ENCODE measurements at regions not wholly inside any gene's neighbourhood (a gene's known extent, or its start where the extent isn't known, plus 50 kb on each side); places are given as distances from the start of the nearest gene placed in this dataset.

DNA sequence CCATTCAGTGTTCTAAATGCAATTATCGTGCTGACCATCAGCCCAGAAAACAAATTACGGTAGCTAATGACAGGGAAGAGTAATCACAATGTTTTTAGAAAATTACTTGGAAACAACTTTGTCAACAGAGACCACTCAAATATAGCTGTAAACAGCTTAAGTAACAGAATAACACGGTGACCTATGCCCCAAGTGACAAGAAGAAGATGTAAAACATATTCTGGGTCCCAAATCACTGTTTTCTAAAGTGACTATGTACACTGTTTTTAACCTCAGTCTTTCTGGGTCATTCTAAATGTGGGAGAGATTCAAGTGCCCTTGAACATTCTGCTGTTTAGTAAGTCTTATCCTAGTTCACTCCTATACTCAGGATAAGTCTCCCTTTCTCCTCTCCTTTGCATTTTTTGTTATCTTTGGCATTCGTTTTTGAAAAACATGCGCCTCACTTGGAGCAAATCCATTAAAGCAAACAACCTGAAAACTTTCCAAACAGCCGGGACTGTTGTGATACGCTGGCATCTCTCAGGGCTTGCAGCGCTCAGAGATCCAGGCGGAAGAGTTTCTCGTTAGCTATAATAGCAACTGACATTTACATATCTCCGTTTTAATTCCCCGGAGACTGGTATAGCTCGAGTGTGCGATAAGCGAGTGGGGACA, 114.5 kb upstream of the SOX4 start:
- DNase-seq: no peak

DNA sequence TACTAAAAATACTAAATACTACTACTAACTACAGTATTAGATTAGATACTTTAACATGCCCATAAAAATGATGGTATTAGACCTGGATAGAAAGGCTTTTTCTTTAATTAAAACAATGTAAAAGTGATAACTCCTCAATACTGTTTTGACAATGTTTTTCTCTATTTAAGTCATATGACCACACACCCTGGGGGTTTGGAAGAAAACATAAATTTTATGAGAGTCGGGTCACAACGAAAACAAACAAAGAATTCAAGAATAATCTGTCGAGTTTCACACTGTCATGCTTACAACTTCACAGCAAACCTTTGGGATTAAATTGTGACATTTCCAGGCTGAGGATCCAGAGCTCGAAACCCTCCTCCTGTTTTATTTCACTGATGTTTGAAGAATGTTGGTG, 107.4 kb upstream of the SOX4 start:
- no peak for DNase-seq

DNA sequence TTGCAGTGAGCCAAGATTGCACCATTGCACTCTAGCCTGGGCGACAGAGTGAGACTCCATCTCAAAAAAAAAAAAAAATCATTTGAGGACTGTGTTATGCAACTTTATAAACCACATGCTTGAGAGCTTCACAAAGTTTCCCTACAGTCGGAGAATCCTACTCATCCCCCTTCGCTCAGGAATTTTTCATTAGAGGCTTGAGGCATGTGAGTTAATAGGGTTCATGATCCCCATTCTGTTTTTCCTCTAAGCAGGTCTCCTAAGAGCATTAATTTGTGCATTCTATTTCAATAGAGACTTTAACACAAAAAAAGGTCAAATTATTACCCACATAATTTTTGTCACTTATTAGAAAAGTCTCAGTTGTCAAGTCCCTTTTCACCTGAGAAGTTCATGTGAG, 103.7 kb upstream of the SOX4 start:
- no peak for DNase-seq

DNA sequence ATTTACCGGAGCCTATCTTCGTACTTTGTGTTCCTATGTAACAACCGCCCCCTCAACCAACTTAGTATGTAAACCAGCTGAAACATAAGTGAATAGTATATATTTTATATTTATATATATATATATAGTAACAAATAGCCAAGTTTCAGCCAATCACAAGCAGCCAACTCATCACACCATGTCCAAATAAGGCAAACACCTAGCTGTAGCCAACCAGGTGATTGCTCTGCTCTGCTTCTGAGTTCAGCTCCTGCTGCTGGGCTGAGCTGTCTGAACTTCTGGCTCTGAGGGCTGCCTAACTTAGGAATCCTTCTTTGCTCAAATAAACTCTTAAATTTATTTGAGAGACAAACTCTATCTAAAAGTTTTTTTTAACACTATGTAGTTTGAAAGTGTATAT, 101.6 kb upstream of the SOX4 start:
- DNase-seq: no peak

DNA sequence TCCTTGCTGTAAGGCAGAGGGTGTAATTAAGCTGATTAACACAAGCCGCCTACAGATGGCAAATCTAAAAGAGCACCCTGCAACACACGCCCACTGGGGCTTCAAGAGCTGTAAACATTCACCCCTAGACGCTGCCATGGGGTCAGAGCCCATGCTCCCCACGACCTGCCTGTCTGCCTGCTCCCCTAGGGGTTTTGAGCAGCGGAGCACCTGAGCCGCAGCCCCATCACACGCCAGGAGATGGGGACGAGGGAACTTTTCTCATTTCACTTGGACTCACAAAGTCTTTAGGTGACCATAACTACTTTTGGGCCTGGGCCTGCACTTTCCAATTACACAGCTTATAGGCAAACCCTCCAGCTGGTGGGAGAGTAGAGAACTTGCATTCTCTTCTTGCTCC, 99.0 kb upstream of the SOX4 start:
- DNase-seq: no peak

DNA sequence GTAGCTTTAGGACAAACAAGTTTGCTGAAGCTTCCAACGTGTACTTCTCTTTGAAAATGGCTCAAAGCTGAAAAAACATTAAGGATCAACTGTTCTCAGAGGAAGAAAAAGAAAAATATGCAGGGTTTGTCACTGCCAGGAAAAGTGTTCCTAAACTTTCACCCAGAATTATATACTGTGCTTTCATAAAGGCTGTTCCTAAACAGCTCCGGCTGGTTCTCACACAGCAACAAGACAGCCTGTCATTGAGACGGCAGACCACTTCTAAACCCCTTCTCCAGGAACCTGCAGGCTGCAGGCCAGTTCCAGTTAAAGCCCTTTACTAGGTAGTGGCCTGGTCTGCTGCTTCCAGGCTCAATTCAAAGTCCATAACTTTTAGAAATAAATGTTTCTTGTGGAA, 97.4 kb upstream of the SOX4 start:
- DNase-seq: no peak

DNA sequence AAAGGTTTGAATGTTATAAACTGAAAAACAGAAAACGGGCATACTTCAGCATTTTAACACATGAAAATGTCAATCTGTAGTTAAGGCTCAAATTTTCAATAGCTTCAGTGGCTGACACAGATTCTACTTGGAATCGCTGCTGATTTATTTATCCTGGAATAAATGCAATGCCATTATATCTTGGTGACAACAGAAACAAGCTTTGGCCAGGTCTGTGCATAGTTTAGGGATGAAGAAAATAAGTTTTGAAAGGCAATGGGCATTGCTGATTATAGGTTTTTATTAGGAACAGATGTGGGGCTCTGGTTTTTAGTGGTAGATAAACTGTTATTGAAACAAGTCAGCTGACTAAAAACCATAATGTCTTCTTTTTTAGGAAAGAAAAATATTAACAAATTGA, 96.8 kb upstream of the SOX4 start:
- DNase-seq: no peak

DNA sequence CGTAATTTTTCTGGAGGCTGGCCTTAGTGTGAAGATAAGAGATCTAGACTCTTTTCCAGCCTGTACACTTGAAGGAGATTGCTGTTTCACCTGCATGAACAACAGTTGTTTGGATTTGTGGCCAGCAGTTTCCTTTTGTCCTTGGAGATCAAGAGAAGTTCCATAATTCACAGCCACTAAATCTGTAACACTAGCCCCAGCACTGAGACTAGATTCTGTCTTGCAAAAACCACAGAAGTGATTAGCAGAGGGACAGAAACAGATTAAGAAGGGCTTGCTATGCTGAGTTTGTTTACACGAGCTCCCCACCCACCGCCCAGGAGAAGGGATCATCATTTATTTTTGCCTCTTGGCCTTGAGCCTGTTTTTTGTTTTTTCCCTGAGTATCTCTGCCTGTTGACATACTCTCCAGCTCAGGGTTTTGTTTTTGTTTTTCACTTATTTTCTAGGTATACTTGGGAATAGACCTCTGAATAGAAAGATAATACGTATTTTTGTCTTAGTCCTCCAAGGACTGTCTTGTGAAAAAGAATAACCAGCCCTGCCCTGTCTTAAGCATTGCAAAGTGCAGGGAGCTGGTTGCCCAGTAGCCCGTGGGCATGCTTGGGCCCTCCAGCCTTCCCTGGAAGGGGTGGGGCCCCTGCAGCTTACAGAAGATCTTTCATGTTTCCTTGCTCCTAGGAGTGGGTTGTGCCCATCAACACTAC, 93.1 kb upstream of the SOX4 start:
- DNase-seq: no peak

DNA sequence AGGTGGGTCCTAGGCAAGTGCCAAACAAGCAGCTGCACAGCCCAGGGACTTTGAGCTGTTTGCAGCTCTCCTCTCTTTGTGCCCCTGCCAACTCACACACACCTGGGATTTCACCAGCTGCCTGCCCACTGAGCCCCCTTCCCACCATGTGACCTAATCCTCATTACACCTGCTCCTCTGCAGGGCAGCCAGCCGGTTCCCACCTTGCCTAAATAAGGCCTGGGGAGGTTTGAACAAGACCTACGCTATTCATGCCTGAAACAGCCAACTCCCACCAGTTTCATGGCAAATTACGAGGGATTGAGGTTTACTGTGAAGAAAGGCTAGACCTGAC, 92.6 kb upstream of the SOX4 start:
- DNase-seq: no peak

DNA sequence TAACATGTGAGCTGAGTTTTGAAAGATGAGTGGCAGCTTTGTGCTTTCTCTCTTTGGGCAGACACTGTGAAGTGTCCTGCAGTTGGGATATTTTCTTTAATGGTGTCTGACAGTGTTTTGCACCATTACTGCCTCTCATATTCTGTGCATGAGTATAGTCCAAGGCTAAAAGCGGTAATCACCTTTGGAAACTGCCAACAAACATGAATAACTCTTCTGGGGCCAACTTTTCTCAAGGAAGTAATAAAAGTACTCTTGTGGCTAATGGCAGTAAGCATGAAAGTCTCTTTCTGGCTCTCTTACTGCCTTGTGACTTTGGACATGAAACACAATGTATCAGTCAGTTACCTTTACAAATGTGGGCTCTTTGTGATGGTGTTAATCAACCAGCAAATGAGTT, 91.7 kb upstream of the SOX4 start:
- DNase-seq: no peak

DNA sequence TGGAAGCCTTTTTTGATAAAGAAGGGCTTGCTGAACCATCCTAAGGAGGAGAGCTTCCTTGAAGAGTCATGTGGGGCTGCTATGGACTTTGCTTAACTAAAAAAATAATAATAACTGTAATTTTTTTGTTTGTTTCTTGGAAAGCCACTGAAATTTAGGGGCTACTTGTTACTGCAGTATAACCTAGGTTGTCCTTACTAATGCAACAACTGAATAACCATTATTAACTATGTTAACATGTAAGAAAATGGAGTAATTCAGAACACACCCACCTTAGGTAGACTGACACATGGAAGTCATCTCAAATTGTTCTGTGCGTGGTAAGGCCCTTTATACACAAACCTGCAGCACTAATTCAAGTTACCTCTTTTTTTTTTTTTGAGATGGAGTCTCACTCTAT, 90.9 kb upstream of the SOX4 start:
- DNase-seq: no peak

DNA sequence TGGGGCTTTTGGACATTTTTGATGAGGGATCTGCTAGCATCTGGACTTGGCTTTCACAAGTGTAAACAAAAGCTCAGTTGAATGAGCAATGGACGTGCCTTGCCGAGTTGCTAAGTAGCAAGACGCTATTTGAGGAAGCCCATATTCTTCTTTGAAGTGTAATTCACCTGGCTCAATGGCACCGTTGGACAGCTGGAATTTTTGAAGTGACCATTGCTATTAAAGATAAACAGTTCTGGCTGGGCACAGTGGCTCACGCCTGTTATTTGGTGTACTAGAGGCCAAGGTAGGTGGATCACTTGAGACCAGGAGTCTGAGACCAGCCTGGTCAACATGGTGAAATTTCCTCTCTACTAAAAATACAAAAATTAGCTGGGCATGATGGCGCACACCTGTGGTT, 88.8 kb upstream of the SOX4 start:
- DNase-seq: no peak

DNA sequence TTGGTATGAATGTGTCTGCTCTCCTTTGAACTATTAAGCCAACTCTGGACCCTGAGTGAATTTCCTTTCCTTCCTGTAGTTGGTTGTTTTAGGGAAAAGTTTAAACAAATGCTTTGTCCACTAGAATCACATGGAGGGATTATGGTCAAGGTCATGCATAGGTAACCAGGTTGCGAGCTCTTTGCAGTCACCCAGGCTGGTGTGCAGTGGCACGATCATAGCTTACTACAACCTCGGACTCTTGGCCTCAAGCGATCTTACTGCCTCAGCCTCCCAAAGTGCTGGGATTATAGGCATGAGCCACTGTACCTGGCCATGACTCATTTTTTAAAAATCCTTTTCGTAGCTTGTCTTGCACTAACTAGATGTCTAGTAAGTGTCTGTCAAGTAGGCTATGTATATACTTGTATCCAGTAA, 88.0 kb upstream of the SOX4 start:
- DNase-seq: no peak

DNA sequence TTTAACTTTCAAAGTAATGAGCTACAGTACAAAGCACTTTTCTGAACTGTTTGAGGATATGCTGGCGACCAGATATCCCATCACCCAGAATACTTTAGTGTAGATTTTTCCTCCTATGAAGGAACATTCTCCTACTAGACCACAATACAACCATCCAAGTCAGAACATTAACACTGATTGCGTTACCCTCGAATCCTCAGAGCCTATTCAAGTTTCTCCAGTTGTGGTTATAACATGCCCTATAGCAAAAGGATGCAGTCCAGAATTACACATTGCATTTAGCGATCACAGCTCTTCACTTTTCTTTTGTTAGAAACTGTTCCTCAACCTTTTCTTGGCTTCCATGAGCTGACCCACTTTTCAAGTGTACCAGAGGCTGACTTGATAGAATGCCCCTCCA, 87.4 kb upstream of the SOX4 start:
- no peak for DNase-seq

DNA sequence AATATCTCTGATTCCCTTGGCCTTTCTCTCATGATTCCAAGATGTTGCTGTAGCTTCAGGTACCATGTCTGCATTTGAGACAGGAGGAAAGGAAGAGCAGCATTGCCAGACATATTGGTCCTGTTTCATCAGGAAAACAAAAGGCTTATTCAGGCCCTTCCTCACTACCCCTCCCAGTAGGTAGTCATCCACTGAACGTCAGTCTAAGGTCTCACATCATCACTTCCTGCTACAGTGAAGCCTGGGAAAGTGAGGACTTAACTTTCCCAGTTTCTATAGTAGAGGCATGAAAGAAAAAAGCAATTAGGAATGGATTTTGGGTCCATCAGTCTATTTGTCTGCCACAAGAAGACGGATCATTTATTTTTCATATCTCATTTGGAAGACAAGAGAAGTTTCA, 85.7 kb upstream of the SOX4 start:
- DNase-seq: no peak

DNA sequence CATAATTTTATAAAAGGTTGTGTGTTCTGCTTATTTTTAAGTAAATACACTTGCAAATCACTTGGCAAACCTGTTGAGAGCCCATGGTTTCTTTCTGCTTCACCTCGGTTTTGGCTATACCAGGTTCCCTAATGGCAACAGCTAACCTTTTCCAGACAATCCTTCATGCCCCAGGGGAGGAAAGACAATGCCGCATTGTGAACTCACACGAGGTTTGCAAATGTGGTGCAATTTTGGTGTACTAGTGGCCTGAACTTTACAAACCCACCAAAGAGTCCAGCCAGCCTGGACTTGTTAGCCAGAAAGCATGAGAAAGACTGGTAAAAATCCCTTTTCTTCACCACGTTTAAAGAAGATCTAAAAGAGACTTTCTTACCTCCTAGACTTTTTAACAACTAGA, 84.8 kb upstream of the SOX4 start:
- no peak for DNase-seq

DNA sequence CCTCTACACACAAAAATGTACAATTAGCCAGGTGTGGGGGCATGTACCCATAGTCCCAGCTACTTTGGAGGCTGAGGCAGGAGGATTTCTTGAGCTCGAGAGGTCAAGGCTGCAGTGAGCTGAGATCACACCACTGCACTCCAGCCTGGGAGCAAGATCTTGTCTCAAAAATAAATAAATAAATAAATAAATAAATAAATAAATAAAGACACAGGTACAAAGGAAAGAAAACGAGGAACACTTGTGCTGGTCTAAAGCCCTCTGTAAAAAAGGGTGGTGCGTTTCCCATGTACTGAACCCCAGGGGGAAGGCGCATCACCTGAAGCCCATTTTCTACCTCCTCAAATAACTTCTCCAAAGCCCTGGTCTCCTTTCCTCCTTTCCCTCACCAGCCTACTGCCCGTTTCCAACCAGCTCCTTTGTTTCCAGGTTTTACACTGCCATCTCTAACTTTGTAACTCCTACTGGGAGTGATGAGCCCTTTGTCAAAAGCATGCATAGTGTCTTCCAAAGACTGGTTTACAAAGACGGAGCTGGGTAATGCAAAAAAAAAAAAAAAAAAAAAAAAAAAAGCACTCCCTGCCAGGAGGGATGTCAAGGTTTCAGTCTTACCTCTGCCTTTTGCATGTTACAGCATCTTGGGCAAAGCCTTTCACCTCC, 81.5 kb upstream of the SOX4 start:
- DNase-seq: no peak

DNA sequence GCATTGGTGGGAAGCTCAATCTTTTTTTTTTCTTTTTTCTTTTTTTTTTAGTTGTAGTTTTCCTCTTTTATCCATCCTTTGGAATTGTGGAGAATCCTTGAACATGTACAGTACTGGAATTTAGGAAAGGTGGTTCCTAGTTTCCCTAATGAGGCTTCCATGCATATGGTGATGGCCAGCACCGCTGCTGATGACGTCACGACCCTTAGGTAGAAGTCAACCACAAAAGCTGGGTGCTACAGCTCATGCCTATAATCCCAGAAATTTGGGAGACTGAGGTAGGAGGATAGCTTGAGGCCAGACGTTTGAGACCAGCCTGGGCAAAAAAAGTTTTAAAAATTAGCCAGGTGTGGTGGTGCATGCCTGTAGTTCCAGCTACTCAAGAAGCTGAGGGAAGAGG, 79.3 kb upstream of the SOX4 start:
- DNase-seq: no peak

DNA sequence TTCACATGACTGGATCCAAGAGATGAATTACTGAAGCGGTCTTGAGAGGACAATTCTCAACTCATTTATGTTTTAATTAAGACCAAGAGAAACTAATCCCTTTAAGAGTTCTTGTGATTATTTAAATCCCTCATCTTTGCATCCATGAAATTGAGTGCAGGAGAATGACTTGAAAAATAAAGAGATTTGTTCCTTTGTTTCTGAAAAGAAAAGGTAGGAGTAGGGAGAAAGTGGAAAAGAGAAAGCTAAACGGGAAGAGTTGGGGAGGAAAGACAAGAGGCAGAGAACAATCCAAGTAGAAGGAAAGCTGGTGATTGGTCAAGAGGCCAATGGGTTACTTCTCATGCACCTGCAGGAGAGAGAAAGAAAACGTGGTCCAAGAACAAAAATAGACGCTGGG, 75.2 kb upstream of the SOX4 start:
- DNase-seq: no peak

DNA sequence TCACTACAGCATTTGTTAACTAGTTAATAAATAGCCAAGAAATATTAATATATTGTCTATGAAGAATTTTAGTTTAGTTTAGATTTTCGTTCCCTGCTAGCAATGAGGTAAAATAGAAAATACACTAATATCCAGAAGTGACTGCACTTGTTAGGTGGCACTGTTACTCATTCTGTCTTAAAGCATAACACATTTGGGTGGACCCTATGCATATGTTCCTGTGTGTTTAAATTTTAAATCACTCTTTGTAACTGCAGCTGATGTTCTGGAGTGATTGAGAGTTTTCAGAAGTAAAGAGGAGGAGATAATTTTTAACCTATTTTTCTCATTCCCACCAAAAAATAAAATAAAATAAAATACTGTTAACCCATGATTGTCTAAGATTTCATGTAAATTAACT, 73.9 kb upstream of the SOX4 start:
- DNase-seq: no peak

DNA sequence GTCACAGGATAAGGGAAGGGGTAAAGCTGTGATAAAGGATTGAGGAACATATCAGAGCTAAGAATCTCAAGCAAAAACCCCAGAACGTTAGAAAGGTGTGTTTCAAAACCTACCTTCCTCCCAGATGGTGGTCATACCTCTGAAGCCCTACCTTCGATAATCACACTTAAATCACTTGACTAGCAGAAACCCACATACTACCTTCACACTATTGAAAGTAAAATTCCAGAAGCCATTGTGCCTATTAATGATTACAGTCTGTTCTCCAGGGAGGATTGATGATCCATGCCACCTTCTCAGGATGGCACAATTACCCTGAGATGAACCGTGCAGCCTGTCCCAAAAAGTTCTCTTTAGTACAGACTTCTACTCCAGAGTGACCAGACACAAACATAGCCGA, 72.3 kb upstream of the SOX4 start:
- DNase-seq: no peak

DNA sequence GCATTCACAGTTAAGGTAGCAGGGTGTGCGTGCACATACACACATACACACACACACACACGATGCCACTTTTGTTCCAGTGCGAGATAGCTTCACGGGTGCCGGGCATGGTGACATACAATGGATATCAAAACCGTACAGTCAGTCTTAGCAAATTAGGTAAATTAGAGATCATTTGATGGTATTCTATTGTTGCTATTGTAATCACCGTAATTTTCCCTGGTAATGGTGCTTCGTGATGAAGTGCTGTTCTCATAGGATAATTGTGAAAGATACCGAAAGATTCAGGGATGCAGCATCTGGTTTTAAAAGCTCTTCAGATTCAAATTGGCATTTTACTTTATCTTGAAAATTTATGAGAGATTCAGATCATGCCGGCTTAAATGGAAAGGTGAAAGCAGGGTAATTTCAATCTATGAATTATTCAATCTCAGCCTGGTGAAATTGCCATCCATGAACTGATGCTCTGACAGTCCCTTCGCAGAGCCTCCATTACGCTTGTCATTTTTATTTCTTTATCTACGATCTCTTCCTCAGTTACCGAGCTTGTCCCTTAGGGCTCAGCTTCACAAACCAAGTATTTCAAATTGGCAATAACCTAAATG, 71.3 kb upstream of the SOX4 start:
- no peak for DNase-seq

DNA sequence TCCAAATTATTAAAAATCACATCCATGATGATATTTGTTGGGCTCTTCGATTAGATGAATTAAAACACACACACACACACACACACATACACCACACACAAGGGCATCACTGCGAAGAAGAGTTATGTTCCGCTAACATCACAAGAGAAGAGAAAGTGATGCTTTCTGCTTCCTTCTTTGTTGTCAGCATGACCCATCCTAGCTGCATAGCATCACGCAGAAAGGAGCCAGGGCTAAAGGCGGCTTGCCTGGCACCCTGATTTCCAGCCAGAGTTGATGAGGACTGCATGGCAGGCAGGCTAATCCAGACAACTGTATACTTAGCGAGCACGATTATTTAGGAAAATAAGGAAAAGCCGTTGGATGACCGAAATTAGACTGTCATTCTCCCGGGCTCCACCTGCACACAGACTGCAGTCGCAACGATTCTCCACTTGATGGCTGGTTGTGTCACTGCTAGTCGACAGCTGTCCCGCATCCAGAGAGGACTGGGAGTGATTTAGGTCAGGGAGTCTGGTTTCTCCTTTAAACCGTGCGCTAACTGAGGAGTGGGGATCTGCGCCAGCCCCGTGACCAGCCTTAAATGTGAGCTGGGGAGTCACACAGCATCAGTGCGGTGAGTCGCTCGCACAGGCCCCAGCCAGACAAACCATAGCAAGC, 70.6 kb upstream of the SOX4 start:
- DNase-seq: no peak

DNA sequence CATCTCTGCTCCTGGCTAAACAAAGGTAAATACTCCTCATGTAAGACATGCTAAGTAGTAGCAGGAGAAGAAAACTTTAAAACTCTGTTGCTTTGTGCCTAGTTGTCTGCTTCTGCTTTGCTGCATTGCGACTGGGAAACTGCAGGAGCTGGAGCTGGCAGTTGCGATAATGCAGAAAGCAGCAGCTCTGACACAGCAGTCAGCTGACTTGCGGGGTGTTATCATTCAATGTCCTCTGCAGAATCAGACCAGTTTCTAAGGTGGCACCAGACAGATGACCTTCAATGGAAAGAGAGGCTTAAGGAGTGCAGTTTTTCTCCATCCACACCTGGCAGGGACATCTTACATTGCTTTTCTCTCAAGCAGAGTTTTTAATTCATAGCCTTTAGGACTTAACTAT, 69.9 kb upstream of the SOX4 start:
- no peak for DNase-seq

Data from CD4-positive, alpha-beta T cell treated with Interleukin-10 for 1 hour (primary cell).